Epidermal melanocyte (primary cell): ENCODE measurements at regions not wholly inside any gene's neighbourhood (a gene's known extent, or its start where the extent isn't known, plus 50 kb on each side); places are given as distances from the start of the nearest gene placed in this dataset.
"Not testable (repeated sequence)": the region's sequence is repeated elsewhere in the genome, so short reads cannot be mapped to it uniquely, and the experiment has no call there.

Source experiments
- DNase-seq: peaks from one replicate; pipeline ENCODE4 v3.0.0; 2011; ENCODE audit warnings: low spot score; ENCODE audit not compliant: insufficient read length

DNA sequence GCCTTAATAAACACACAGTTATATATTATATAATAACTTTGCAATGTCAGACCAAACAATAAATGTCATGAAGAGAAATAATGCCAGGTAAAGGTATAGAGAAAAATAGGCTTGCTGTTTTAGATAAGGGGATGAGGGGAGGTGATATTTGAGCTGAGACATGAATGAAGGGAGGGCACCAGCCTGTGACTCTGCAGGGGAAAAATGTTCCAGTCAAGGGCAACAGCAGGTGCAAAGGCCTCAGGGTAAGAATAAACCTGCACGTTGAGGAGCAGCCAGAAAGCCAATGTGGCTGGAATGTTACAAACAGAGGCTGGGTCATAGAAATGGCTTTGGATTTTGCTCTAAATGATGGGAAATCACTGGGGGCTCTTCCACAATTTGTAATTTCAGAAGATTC lies 519.6 kb downstream of the SOX6 start:
- DNase-seq: no peak

DNA sequence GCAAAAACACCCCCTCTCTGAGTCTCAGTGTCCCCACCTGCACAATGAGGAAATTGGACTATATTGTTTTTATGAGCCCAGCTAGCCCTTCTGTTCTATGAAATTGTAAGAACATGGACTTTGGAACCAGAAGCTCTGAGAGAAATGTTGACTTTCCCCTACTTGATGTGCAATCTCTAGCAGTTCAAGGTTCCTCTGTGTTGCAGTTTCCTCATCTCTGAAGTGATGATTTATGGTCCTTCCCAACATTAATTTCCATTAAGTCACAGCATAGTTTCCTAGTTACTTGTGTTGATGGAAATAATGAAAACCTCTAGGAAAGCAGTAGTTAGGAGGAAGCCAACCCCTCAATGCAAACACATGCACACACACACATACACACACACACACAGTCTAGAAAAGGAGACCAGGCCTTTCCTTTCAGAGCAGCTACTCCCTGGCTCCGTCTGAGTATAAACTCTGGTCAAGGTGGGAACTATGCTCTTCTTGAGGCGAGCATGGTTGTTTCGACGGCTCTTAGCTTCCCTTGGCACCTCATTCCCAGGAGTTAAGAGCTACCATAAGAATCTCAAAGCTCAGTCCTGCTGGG lies 518.4 kb downstream of the SOX6 start:
- DNase-seq: no peak

DNA sequence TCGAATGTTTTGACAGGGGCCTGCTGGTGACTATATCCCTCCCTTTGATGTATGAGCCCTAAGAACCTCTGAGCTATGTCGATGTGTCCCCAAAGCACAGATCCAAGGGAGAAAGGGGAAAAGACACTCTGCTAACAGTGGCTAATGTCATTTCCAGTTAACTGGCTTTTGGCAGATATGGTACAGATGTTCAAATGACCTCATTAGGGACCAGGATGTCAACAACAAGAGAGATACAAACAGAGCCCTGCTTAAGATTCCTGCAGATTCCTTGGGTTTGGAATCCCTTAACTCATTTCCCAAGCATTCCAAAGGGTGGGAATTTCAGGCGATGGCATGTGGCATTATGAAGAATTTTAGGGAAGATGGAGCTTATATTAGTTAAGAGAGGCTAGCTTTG lies 517.3 kb downstream of the SOX6 start:
- DNase-seq: no peak

DNA sequence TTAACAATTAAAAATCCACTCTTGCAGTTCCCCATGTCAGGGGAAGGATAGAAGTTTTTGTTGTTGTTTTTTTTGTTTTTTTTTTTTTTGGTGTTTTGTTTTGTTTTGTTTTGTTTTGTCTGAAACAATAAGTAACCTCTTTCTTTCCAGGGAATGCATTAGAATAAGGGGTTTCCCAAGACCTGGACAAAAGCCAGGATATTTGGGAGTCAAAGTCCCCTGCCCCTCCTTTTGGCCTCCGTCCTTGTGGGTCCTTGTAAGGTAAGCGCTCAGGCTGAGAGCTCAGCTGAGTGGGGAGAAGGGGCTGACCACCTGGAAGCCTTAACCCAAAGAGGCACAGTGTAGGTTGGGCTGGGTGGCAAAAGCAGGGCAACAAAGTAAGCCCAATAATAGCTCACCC lies 515.4 kb downstream of the SOX6 start:
- no peak for DNase-seq

GRCh38 chr11:15841931-15842740 lies 514.2 kb downstream of the SOX6 start:
- no peak for DNase-seq

DNA sequence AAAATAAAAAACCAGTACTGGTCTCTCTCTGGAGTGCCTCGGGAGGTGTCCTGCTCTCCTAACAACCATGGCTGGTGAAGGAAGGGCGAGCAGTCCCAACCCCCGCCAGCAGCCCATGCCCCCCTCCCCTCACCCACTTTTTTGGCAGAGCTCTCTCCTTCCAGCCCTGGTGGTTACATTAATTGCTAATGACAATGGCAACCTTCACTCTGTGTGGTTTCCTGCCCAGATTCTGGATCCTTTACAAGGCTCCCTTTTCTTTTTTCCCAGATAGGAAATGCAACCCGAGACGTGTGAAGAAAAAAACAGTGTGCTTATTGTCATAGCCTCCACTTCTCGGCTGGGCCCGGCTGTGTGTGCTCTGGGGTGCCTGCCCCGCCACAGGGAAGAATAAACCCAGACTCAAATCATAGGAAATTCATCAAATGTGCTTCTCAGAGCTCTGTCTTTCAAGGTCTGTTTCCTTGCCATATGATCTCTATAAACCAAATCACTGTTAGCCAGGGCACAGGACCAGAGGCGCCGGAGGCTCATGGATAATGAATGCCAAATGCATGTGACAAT lies 513.0 kb downstream of the SOX6 start:
- DNase-seq: peak; percentile 60

DNA sequence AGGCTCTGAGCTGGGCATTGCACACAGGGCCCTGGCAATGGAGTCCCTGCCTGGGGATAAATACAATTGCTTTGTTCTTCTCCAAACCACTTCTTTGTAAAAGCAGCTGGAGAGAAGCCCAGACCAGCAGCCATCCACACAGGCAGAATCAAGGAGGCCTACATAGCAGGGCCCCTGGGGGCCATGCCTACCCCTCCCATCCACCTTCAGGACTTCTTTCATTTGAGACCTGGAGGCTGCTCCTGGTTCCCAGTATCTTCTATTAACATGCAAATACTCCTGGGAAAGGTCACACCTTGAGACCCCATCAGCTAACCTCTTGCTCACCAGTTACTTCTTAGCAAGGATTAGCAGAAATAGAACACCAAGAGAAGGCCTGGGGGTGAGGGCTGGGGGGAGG lies 511.1 kb downstream of the SOX6 start:
- no peak for DNase-seq

DNA sequence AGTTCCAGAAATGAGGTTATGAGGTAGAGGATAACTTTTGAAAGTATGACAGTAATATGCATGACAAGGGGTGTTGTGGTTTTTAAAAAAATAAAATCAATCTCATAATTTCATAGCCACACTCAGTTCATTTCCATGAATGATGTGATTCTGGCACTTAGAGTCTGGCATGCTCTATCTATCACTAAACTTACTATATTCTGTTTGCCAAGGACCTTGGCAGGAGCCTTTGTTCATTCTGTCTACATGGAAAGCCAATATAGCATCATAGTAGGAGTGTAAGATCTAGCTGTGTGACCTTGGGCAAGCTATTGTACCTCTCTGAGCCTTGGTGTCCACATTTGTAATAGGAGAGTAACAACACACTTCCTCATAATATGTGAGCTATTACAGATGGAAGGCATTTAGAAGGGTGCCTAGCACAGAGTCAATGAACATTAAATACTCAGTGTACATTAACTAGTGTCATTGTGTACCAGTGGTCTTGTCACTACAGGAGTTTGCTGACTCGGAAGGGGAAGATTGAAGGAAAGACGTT lies 507.6 kb downstream of the SOX6 start:
- no peak for DNase-seq

GRCh38 chr11:15849257-15849656 lies 507.1 kb downstream of the SOX6 start:
- no peak for DNase-seq

DNA sequence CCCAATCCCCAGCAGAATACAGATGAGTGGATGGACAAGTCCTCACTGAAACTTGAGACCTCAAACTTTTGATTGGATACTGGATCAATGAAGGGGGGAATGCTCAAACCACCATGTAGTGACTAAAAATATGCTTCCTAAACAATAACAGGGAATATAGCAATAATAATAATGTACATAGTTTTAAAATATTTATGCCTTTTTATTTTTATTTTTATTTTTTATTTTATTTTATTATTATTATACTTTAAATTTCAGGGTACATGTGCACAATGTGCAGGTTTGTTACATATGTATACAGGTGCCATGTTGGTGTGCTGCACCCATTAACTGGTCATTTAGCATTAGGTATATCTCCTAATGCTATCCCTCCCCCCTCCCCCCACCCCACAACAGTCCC lies 506.0 kb downstream of the SOX6 start:
- not testable (repeated sequence) for DNase-seq

DNA sequence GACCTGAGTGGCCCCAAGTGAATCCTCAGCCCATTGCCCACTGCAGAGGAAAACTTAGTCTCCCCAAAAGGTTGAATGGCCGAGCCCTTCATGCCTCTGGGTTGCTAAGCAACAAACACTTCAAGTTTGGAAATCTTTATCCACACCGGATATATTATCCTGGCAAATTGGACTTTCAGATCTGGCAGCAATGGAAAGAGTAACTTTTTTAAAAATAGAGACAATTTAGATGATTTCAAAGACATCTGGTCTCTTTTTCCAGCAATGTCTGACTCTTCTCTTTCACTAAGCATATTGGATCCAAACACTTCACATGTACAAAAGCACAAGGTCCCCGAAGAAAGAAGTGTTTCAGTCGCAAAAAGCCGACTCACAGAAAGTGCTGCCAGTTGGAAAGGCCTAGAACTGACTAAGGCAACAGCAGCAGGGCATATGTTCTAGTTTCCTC lies 505.3 kb downstream of the SOX6 start:
- no peak for DNase-seq

GRCh38 chr11:15852179-15852578 lies 504.2 kb downstream of the SOX6 start:
- no peak for DNase-seq

DNA sequence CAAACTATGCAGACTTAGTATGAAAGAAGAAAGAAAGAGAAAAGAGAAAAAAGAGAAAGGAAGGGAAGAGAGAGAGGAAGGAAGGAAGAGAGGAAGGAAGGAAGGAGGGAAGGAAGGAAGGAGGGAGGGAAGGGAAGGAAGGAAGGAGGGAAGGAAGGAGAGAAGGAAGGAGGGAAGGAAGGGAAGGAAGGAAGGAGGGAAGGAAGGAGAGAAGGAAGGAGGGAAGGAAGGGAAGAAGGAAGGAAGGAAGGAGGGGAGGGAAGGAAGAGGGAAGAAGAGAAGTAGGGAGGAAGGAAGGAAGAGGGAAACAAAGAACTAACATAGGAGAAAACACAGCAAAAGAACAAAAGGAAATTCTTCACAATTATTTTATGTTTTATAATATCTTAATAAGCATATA lies 502.1 kb downstream of the SOX6 start:
- DNase-seq: no peak

DNA sequence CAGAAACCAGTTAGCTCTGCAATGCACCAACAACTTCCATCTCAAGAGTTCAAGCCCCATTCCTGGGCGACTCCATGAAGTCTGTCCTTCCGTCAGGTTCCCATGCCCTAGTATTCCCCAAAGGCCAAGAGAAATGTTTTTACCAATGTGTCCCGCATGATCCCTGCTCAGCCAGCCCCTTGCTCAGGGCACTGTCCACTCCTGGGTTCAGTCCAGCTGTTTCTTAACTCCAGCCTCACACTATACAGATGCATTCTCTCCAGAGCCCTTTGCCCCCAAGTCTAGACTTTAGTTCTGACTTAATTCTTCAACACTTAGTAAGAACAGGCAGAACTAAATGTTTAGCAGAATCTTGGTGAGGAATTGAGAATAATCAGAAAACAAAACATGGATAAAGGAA lies 497.5 kb downstream of the SOX6 start:
- no peak for DNase-seq

DNA sequence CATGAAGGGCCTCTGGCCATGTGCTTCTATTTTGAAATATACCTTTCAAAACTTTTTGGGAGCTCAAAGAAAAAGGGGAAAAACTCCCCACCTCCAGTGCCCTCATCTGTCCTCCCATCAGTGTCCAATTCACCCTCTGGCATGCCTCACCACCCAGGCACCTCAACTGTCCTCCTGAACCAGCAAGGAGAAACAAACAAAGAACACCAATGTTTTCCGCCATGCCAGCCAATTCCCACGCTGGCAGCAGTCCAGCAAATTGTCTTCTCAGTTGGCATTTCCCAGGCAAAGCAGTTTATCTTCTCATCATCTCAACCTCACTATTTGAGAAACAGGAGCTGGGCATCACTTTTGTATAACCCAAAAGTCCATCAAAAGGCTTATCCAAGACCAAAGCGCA lies 496.9 kb downstream of the SOX6 start:
- DNase-seq: no peak

DNA sequence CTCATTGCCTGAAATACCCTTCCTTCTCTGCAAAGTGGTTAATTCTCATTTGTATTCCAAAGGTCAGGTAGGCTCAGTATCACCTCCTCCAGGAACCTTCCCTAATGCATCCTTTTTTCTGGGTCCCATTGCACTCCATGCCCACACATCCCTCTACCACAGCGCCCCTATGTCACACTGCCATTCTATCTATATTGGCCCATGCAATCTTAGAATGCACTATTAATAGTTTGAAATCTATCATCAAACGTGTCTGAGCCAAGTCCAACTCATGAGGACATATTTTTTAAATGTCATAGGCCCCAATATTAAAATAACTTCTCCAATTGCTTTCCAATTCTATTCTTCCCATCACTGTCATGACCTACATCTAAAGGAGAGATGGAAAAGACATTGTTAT lies 495.1 kb downstream of the SOX6 start:
- no peak for DNase-seq

- no peak for DNase-seq
Measured at GRCh38 chr11:15863411-15863810, 492.9 kb downstream of the SOX6 start.

DNA sequence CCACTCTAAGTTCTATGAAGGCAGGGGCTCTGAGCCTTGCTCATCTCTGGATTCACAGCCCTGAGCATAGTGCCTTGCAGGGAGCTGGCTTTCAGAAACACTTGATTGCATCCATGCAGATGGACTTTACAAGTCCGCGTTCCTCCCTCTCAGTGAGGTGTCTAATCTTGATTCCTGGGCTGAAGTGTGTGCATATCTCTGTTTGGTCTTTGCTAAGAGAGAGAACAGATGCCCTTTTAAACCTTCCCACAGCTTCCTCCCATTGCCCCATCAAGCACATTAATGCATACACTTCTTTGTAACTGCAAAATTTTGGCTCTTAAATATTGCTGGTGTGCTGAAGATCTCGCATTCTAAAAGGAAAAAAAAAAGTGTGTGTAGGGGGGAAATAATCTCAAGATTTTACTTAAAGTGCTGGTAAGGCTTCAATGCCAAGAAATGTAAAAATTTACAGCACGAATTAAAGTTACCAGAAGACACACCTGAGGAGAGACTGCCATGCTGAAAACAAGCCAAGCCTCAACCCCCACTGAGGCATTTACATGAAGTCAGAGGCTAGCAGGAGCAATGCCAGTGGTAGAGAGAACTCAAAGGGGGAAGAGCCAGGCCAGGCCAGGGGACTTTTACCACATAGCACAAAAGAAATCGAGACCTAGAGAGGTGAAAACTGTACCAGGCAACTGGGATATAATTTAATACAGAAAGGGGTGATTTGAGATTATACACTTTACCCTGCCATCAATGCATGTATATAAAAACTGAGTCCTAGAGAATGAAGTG lies 492.1 kb downstream of the SOX6 start:
- DNase-seq: no peak

GRCh38 chr11:15865212-15865987 lies 490.9 kb downstream of the SOX6 start:
- no peak for DNase-seq

DNA sequence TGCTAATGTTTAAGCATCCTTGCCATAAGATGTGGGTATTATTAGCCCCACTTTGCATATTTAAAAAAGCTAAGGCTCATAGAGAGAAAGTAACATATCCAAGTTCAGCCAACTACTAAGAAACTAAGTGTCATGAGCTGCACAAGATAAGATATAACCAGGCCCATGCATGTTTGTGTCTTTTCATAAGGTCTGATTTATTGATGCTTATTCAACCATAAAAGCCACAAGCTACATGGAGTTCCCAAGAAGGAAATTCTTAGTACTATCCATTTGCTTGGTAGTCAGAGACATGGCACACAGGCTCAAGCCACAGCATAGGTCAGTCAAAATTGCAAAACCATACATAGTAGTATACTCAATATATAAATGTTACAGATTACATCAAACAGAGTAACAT lies 488.5 kb downstream of the SOX6 start:
- no peak for DNase-seq

DNA sequence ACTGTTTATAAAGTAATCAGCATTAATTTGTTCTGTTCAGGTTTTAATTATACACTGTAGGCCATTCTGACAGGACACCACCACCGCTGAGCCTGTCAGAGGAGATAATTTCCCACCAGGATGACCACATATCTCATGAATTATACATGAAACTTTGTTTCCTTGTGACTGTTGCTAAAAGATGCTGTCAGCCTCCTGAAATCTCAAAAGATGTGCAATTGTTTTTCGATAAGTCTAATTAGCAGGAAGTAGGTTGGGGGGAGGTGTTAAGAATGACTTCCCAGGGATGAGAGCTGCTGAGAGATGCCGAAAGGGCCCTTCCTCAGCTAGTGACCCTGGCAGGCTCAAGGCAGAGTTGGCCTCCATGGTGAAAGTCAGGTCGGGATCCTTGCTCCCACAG lies 485.4 kb downstream of the SOX6 start:
- no peak for DNase-seq
